Neural crest cell (in vitro differentiated cells): ENCODE measurements at regions not wholly inside any gene's neighbourhood (a gene's known extent, or its start where the extent isn't known, plus 50 kb on each side); places are given as distances from the start of the nearest gene placed in this dataset.

Experiments
- DNase-seq: peaks from one replicate; pipeline ENCODE4 v3.0.0; 2021; ENCODE audit warnings: low read depth, mixed read lengths, low spot score
- H3K27ac Mint-ChIP-seq: one replicate; pipeline ENCODE4 v1.8.0; 2021; ENCODE audit warnings: mild to moderate bottlenecking, mixed read lengths; ENCODE audit not compliant: unreplicated experiment
- H3K27me3 Mint-ChIP-seq: 2 replicates; pipeline ENCODE4 v1.8.0; 2021; ENCODE audit warnings: low read depth, mild to moderate bottlenecking, mixed read lengths
- H3K36me3 Mint-ChIP-seq: 2 replicates; pipeline ENCODE4 v1.8.0; 2021; ENCODE audit warnings: low read depth, mild to moderate bottlenecking, mixed read lengths
- H3K4me1 Mint-ChIP-seq: 2 replicates; pipeline ENCODE4 v1.8.0; 2021; ENCODE audit warnings: mixed read lengths
- H3K4me3 Mint-ChIP-seq: one replicate; pipeline ENCODE4 v1.8.0; 2021; ENCODE audit warnings: mild to moderate bottlenecking, mixed read lengths
- H3K9me3 Mint-ChIP-seq: 2 replicates; pipeline ENCODE4 v1.8.0; 2021; ENCODE audit warnings: mixed read lengths
- TF ChIP-seq, protein P1 (sequence below): fragments of 200-600 bp; sonication (generic); conservative IDR thresholded peaks from 2 replicates; pipeline ENCODE4 v1.5.0; 2021; ENCODE audit warnings: antibody characterized with exemption, mild to moderate bottlenecking

DNA sequence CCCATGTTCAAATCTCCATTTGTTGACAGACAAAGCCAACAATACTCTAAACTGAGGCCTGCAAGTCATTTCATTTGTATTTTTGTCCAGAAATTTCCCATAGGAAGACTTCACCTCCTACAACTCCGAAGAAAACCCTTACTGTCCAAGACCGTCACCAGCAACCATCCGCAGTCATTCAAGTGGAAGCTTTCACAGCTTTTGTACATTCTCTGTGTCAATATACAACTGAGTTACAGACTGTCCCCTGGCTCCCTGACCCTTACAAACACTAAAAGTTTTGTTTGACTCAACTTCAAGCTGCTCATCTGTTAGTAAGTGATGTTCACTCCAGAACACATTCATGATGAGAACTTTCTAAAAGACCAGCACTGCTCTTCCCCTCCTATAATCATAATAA is 210.1 kb downstream of the DEPDC1B start:
- Mint-ChIP-seq H3K27me3 (no peaks in the 10 kb centered on the region), H3K27ac (peak overlapping the region; percentile 51), H3K36me3 (no peaks in the 10 kb centered on the region)

DNA sequence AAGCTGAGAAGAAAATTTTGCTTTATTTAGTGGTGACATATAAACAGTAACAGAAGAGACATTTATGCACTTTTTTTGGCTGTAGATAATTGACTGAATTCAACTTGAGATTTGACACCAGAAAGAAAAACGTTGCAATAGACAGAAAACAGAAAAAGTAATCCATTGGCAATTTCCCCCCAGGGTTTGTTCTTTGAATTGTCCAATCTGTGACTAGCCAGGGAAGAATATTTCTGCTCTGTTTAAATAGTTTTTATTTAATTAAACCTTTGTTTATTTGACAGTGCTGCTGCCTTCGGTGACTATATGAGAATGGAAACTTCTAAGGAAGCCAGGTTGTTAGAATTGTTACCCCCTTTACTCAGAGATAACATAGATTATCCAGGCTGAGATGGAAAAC is 210.6 kb downstream of the DEPDC1B start:
- H3K27ac Mint-ChIP-seq = no peak overlapping the region
- H3K27me3 Mint-ChIP-seq = no peaks in the 10 kb centered on the region
- no peak overlapping the region for H3K4me3 Mint-ChIP-seq
- peaks cover 18% of the 10 kb centered on the region for H3K4me1 Mint-ChIP-seq
- DNase-seq = no peak
- TF ChIP-seq, protein P1, sequence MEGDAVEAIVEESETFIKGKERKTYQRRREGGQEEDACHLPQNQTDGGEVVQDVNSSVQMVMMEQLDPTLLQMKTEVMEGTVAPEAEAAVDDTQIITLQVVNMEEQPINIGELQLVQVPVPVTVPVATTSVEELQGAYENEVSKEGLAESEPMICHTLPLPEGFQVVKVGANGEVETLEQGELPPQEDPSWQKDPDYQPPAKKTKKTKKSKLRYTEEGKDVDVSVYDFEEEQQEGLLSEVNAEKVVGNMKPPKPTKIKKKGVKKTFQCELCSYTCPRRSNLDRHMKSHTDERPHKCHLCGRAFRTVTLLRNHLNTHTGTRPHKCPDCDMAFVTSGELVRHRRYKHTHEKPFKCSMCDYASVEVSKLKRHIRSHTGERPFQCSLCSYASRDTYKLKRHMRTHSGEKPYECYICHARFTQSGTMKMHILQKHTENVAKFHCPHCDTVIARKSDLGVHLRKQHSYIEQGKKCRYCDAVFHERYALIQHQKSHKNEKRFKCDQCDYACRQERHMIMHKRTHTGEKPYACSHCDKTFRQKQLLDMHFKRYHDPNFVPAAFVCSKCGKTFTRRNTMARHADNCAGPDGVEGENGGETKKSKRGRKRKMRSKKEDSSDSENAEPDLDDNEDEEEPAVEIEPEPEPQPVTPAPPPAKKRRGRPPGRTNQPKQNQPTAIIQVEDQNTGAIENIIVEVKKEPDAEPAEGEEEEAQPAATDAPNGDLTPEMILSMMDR = no peak
- H3K36me3 Mint-ChIP-seq = no peaks in the 10 kb centered on the region
- no peaks in the 10 kb centered on the region for H3K9me3 Mint-ChIP-seq

More for the DNA sequence above, 210.1 kb downstream of the DEPDC1B start:
- DNase-seq = no peak
- TF ChIP-seq, protein P1 = no peak
- peaks cover 18% of the 10 kb centered on the region for H3K4me1 Mint-ChIP-seq
- no peak overlapping the region for H3K4me3 Mint-ChIP-seq
- H3K9me3 Mint-ChIP-seq = no peaks in the 10 kb centered on the region

DNA sequence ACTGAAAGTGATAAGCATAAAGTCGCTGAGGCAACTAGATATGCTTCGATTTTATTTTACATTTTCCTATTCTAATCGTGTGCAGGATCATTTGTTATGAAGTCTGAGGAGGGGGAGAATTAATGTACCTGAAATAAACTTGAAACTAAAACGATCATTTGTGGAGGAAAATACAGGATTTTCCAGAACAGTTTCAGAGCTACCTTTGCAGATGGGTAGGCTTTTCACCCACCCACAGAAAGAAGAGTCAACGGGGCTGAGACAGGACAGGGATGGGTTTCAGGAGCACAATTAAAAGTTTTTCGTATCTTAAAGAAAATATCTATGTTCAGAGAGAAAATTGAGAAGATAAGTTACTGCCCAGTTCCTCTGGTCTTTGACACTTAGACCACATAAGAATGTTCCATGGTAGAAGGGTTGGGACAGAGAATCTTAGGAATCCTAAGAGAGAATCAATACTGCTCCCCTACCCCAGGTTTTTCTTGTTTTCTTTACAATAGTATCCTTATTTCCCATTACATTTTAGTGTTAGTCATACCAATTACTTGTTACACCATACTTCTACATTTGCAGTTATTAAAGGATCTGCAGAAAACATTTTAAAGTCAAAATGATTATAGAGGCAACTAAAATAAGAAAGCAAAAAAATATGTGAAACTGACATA is 211.4 kb downstream of the DEPDC1B start:
- no peaks in the 10 kb centered on the region for H3K9me3 Mint-ChIP-seq
- TF ChIP-seq, protein P1 = no peak
- H3K27me3 Mint-ChIP-seq = no peaks in the 10 kb centered on the region
- H3K4me3 Mint-ChIP-seq = no peak overlapping the region
- peaks cover 18% of the 10 kb centered on the region for H3K4me1 Mint-ChIP-seq
- no peaks in the 10 kb centered on the region for H3K36me3 Mint-ChIP-seq
- H3K27ac Mint-ChIP-seq = no peak overlapping the region
- DNase-seq = no peak

DNA sequence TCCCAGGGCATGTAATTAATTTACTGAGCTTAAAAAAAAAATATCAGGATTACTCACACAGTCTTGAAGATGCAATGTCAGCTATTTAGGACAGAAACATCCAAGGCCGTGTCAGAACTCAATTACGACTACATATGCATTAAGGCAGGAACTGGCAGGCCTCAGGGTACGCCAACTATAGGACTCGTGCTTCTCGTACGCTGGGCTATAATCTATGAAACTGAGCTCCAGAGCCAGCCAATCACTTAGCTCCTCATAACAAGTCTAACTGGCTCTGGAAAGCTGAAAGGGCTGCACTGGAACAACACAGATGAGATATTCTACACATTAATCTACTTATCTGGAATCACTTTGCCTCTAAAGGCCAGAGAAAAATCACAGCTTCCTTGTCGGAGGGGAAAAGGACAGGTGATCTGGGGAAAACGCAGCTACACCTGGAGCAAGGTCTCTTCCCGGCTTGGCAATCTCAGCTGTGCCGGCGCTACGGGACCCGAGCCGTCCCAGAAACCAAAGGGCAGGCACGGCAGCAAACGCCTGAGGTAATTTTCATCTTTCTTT is 212.0 kb downstream of the DEPDC1B start:
- H3K36me3 Mint-ChIP-seq = no peaks in the 10 kb centered on the region
- peaks cover 18% of the 10 kb centered on the region for H3K4me1 Mint-ChIP-seq
- H3K27ac Mint-ChIP-seq = no peak overlapping the region
- no peaks in the 10 kb centered on the region for H3K27me3 Mint-ChIP-seq
- no peaks in the 10 kb centered on the region for H3K9me3 Mint-ChIP-seq
- H3K4me3 Mint-ChIP-seq = no peak overlapping the region
- TF ChIP-seq, protein P1 = no peak
- no peak for DNase-seq

DNA sequence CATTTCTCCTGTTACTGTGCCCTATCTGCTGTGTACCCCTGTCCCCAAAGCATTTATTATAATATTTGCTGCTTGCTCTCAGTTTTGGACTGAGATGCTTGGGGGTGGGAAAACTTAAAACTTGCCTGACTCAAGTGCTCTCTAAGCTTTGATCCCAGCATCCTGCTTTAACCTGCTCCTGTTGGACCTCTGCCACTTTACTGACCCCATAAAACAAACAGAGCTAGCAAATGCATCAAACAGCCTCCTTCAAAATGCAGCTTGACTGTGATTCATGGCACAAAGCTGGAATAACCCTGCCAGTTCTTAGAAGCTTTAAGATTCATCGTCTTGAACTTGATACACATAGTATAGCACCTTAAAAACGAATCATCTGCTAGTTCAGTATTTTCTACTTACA is 212.5 kb downstream of the DEPDC1B start:
- Mint-ChIP-seq H3K4me3 (no peak overlapping the region), H3K27ac (no peak overlapping the region), H3K36me3 (no peaks in the 10 kb centered on the region), H3K4me1 (peaks cover 18% of the 10 kb centered on the region), H3K27me3 (no peaks in the 10 kb centered on the region), H3K9me3 (no peaks in the 10 kb centered on the region)
- no peak for DNase-seq
- TF ChIP-seq, protein P1 = no peak
